Islet of Langerhans (tissue), 1 donor: ENCODE measurements at regions not wholly inside any gene's neighbourhood (a gene's known extent, or its start where the extent isn't known, plus 50 kb on each side); places are given as distances from the start of the nearest gene placed in this dataset.

ENCODE experiments used
- FAIRE-seq: peaks from one replicate; lab custom pipeline; 2011; peaks lifted over from hg19 to GRCh38; lab: Jason Lieb, UNC

GRCh38 chr20:22466447-22467171 is 117.8 kb downstream of the FOXA2 start:
- FAIRE-seq: no peak

GRCh38 chr20:22465622-22466446 is 118.5 kb downstream of the FOXA2 start:
- no peak for FAIRE-seq

GRCh38 chr20:22464312-22465003 is 119.9 kb downstream of the FOXA2 start:
- no peak for FAIRE-seq

GRCh38 chr20:22462975-22463914 is 121.1 kb downstream of the FOXA2 start:
- FAIRE-seq: no peak

- no peak for FAIRE-seq
Measured at GRCh38 chr20:22460803-22461202, 123.6 kb downstream of the FOXA2 start.

GRCh38 chr20:22460231-22460630 is 124.1 kb downstream of the FOXA2 start:
- FAIRE-seq: no peak

- FAIRE-seq: no peak
Measured at GRCh38 chr20:22459754-22460153, 124.6 kb downstream of the FOXA2 start.

GRCh38 chr20:22456109-22456508 is 128.3 kb downstream of the FOXA2 start:
- FAIRE-seq: no peak

- FAIRE-seq: no peak
Measured at GRCh38 chr20:22455259-22455658, 129.1 kb downstream of the FOXA2 start.

GRCh38 chr20:22453244-22454080 is 130.9 kb downstream of the FOXA2 start:
- FAIRE-seq: peak; percentile 96

- FAIRE-seq: peak; percentile 81
Measured at GRCh38 chr20:22452442-22453011, 131.8 kb downstream of the FOXA2 start.

- FAIRE-seq: no peak
Measured at GRCh38 chr20:22450537-22450936, 133.8 kb downstream of the FOXA2 start.

- FAIRE-seq: peak; percentile 74
Measured at GRCh38 chr20:22449188-22449973, 135.0 kb downstream of the FOXA2 start.

GRCh38 chr20:22447447-22447778 is 137.0 kb downstream of the FOXA2 start:
- peak; percentile 61 for FAIRE-seq

GRCh38 chr20:22446613-22447446 is 137.5 kb downstream of the FOXA2 start:
- FAIRE-seq: peak; percentile 53

- no peak for FAIRE-seq
Measured at GRCh38 chr20:22442318-22442717, 142.1 kb downstream of the FOXA2 start.

GRCh38 chr20:22438926-22439325 is 145.4 kb downstream of the FOXA2 start:
- FAIRE-seq: no peak

- FAIRE-seq: no peak
Measured at GRCh38 chr20:22438346-22438745, 146.0 kb downstream of the FOXA2 start.

- no peak for FAIRE-seq
Measured at GRCh38 chr20:22437354-22437753, 147.0 kb downstream of the FOXA2 start.
